Lower lobe of right lung (tissue), 2 donors: ENCODE measurements at regions not wholly inside any gene's neighbourhood (a gene's known extent, or its start where the extent isn't known, plus 50 kb on each side); places are given as distances from the start of the nearest gene placed in this dataset.
"Not testable (repeated sequence)": the region's sequence is repeated elsewhere in the genome, so short reads cannot be mapped to it uniquely, and the experiment has no call there.

ENCODE experiments used
- ATAC-seq, 2 donors: fragments of 200-7000 bp; cut with Tn5 transposase; one replicate each; pipeline ENCODE4 v1.9.1; 2020 to 2022; ENCODE audit warnings: mild to moderate bottlenecking in 2 of 2, moderate library complexity in 2 of 2
- DNase-seq: peaks from one replicate; pipeline ENCODE4 v3.0.0-alpha.2; 2020
- H3K27ac ChIP-seq: fragments of 200-600 bp; one replicate; pipeline ENCODE4 v1.8.0; 2022
- H3K27me3 ChIP-seq: fragments of 200-600 bp; one replicate; pipeline ENCODE4 v1.8.0; 2022; ENCODE audit warnings: low read depth
- H3K36me3 ChIP-seq: fragments of 200-600 bp; one replicate; pipeline ENCODE4 v1.8.0; 2022; ENCODE audit warnings: mild to moderate bottlenecking
- H3K4me1 ChIP-seq: fragments of 200-600 bp; one replicate; pipeline ENCODE4 v1.8.0; 2022
- H3K4me3 ChIP-seq: fragments of 200-600 bp; one replicate; pipeline ENCODE4 v1.8.0; 2022; ENCODE audit warnings: mild to moderate bottlenecking
- H3K9me3 ChIP-seq: fragments of 200-600 bp; one replicate; pipeline ENCODE4 v1.8.0; 2022
- intact Hi-C: fragments of 100-400 bp; cut with DNase I; formaldehyde crosslinking; loops from one replicate; pipeline ENCODE4 v1.11.0; 2022
- donor health status: DM: no; HTN: yes; CAD: no; lungs with severe emphysema.

GRCh38 chr1:206256935-206257334 is 53.6 kb downstream of the SRGAP2 start:
- intact Hi-C loops, H3K36me3 ChIP-seq, H3K27ac ChIP-seq, ATAC-seq, DNase-seq, H3K27me3 ChIP-seq, H3K4me1 ChIP-seq, H3K9me3 ChIP-seq, H3K4me3 ChIP-seq: not testable (repeated sequence)

GRCh38 chr1:206261473-206261872 is 58.1 kb downstream of the SRGAP2 start:
- H3K27ac ChIP-seq, H3K36me3 ChIP-seq, H3K27me3 ChIP-seq, DNase-seq, H3K4me1 ChIP-seq, ATAC-seq, H3K4me3 ChIP-seq, intact Hi-C loops, H3K9me3 ChIP-seq: not testable (repeated sequence)

DNA sequence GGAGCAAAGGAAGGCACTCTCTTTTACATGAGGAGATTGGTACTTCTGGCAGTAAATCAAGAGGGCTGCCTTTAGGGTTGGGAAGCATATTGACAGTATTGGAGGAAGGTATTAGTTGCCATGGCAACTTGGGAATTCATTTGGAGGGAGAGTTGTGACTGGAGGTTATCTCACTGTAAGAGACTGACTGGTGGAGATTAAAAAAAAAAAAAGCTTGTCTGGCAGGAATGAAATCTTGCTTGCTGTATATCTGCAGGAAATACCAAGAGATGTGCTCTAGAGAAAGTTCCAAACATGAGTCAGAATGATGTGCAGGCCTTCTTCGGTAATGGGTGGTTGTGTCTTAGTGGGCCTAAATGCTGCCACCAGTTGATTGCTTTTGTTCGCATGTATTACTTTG is 59.1 kb downstream of the SRGAP2 start:
- H3K4me1 ChIP-seq, H3K4me3 ChIP-seq, intact Hi-C loops, H3K9me3 ChIP-seq, H3K36me3 ChIP-seq, H3K27ac ChIP-seq, H3K27me3 ChIP-seq, DNase-seq, ATAC-seq: not testable (repeated sequence)

GRCh38 chr1:206264916-206265315 is 61.6 kb downstream of the SRGAP2 start:
- intact Hi-C loops, H3K9me3 ChIP-seq, H3K4me3 ChIP-seq, ATAC-seq, H3K27me3 ChIP-seq, H3K27ac ChIP-seq, H3K36me3 ChIP-seq, H3K4me1 ChIP-seq, DNase-seq: not testable (repeated sequence)

- intact Hi-C loops, DNase-seq, H3K4me1 ChIP-seq, H3K27ac ChIP-seq, H3K27me3 ChIP-seq, ATAC-seq, H3K4me3 ChIP-seq, H3K9me3 ChIP-seq, H3K36me3 ChIP-seq: not testable (repeated sequence)
These were observed 67.8 kb downstream of the SRGAP2 start for GRCh38 chr1:206271153-206271552.

DNA sequence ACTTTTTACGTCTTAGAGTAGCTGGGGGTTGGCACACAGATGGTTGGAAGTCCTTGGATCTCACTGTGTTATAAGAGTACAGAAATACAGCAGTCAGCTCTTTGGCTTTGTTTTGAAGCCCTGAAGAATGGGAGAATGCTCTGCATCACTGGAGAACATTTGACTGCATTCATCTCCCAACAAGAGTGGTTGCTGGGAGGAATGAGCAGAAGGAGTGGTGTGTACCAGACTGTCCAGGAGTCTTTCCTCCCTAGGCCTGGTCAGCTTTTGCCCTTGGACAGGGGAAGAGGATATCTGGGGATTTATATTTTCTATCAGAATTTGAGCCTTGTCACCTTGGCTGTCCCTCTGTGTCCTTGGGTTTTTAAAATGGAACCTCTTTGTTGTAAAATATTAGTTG is 69.8 kb downstream of the SRGAP2 start:
- intact Hi-C loops, H3K27me3 ChIP-seq, H3K4me3 ChIP-seq, H3K9me3 ChIP-seq, H3K27ac ChIP-seq, H3K4me1 ChIP-seq, H3K36me3 ChIP-seq, ATAC-seq, DNase-seq: not testable (repeated sequence)

DNA sequence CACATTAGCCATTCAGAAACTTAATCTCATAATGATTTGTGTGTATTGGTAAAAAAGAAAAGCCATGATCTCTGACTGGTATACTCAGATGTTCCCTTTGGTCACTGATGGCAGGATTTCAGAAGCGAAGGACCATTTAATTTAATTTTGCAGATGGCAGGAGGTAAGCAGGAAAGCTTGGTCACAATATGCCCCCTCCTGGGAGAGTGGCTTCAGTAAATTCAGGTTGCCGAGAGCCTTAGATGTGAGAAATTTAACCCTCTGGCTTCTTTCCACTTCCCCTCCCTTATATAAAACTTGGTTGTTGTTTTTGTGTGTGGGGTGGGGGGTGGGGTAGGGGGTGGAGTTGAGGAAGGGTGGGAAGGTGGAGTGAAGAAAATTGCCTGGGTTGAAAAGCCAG is 72.8 kb downstream of the SRGAP2 start:
- H3K27me3 ChIP-seq, DNase-seq, H3K36me3 ChIP-seq, H3K9me3 ChIP-seq, H3K4me1 ChIP-seq, H3K27ac ChIP-seq, ATAC-seq, H3K4me3 ChIP-seq, intact Hi-C loops: not testable (repeated sequence)

- ATAC-seq (peak; percentile 90), DNase-seq (peak; percentile 45)
- H3K27me3 ChIP-seq, H3K4me3 ChIP-seq, intact Hi-C loops, H3K4me1 ChIP-seq, H3K9me3 ChIP-seq, H3K27ac ChIP-seq, H3K36me3 ChIP-seq: not testable (repeated sequence)
These were observed 75.3 kb downstream of the SRGAP2 start for GRCh38 chr1:206278683-206279082.

DNA sequence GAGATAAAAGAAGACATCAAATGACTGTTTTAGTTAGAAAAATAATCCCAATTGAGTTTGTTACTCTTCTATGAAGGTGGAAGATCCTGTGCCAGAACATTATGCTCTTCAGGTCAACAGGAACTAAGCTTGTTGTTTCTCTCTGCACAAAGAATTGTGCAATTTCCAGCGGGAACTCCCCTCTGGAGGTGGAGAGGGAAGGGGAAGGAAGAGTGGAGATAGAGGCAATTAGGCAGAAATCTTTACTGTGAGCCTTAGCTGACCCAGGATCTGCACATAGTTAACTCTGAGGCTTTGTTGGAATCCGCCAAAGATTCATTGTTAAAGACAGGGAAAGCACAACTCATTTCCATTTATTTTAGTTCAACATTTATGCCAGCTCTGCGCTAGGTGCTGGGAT is 77.3 kb downstream of the SRGAP2 start:
- peak; percentile 59 to 73 for ATAC-seq
- H3K27ac ChIP-seq, intact Hi-C loops, H3K4me3 ChIP-seq, H3K36me3 ChIP-seq, H3K9me3 ChIP-seq, H3K27me3 ChIP-seq, DNase-seq, H3K4me1 ChIP-seq: not testable (repeated sequence)

GRCh38 chr1:206281912-206282654 is 78.7 kb downstream of the SRGAP2 start:
- ATAC-seq, result peak; percentile 51 to 52
- DNase-seq, intact Hi-C loops, H3K4me1 ChIP-seq, H3K36me3 ChIP-seq, H3K27me3 ChIP-seq, H3K9me3 ChIP-seq, H3K4me3 ChIP-seq, H3K27ac ChIP-seq: not testable (repeated sequence)

DNA sequence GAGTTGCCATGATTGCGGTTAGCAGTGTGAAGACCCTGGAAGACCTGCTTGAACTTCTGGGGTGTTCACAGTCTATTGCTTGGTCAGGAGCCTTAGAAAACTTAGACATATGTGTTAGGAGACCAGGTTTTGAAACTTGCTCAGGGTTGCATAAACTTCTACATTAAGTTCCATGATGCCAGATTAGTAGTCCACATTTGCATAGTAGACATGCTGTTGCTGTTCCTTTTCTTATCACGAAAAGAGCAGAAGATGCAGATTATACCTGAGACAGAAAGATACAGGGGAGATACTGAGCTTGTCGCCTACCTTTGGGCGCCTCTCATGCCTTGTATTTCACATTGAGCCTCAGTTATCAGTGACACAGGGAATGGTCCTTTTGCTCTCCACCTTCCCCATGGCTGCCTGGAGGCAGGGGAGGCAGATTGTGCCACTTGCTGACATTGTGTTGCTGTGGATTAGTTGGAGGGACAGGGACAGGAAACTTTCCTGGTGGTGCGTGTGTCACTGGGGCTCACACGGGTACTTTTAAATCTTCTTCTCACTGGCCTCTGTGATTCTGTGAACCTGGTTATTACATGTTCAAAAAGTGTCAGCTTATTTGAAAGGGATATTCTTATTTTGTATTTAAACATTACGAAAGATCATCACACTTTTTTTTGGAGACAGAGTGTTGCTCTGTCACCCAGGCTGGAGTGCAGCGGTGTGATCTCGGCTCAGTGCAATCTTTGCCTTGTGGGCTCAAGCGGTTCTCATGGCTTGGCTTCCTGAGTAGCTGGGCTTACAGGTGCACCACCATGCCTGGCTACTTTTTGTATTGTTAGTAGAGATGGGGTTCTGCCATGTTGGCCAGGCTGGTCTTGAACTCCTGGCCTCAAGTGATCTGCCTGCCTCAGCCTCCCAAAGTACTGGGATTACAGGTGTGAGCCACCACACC is 82.0 kb downstream of the SRGAP2 start:
- H3K27me3 ChIP-seq, intact Hi-C loops, H3K4me1 ChIP-seq, ATAC-seq, H3K4me3 ChIP-seq, DNase-seq, H3K36me3 ChIP-seq, H3K27ac ChIP-seq, H3K9me3 ChIP-seq: not testable (repeated sequence)

DNA sequence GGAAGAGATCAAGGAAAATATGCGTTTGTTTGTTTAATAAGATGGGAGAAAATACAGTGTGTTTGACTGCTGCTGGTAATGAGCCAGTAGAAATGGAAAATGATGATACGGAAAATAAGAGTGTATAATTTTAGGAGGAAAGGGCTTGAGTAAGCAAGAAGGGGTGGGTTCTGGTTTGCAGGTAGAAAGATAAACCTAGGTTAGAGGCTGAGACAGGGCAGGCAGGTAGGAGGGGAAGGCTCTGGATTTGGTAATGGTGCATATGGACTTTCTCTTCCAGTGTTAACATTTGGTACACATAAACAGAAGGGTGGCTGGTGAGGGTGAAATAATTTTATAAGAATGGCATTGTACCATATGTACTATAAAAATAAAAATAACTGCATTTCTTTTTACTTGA is 84.4 kb downstream of the SRGAP2 start:
- H3K36me3 ChIP-seq, ATAC-seq, DNase-seq, H3K4me1 ChIP-seq, H3K27me3 ChIP-seq, H3K9me3 ChIP-seq, H3K4me3 ChIP-seq, intact Hi-C loops, H3K27ac ChIP-seq: not testable (repeated sequence)

GRCh38 chr1:206288453-206288852 is 85.1 kb downstream of the SRGAP2 start:
- DNase-seq, H3K27ac ChIP-seq, H3K27me3 ChIP-seq, H3K36me3 ChIP-seq, H3K4me1 ChIP-seq, intact Hi-C loops, H3K9me3 ChIP-seq, H3K4me3 ChIP-seq: not testable (repeated sequence)
- peak; percentile 36 to 74 for ATAC-seq
